RWPE2 (cell line): ENCODE measurements at regions not wholly inside any gene's neighbourhood (a gene's known extent, or its start where the extent isn't known, plus 50 kb on each side); places are given as distances from the start of the nearest gene placed in this dataset.
A peak's percentile ranks its signal among the peaks of the same experiment; 100 is the strongest.

Experiments used
- ATAC-seq: fragments of 200-7000 bp; cut with Tn5 transposase; 3 replicates; pipeline ENCODE4 v1.9.1; 2021; ENCODE audit warnings: low read depth
- DNase-seq: peaks from one replicate; pipeline ENCODE4 v3.0.0-alpha.2; 2020; ENCODE audit warnings: low spot score
- H3K27ac ChIP-seq: fragments of 450-650 bp; 2 replicates; pipeline ENCODE4 v1.5.1; 2017; ENCODE audit warnings: mild to moderate bottlenecking; ENCODE audit not compliant: poor library complexity, severe bottlenecking
- H3K27me3 ChIP-seq: fragments of 250-450 bp; sonication (Bioruptor Pico); 2 replicates; pipeline ENCODE4 v1.5.1; 2021; ENCODE audit warnings: mild to moderate bottlenecking, moderate library complexity; ENCODE audit not compliant: insufficient read depth, poor library complexity, severe bottlenecking
- H3K36me3 ChIP-seq: fragments of 250-450 bp; sonication (Bioruptor Pico); 2 replicates; pipeline ENCODE4 v1.5.1; 2020; ENCODE audit warnings: low read depth, mild to moderate bottlenecking, moderate library complexity
- H3K4me1 ChIP-seq: fragments of 250-450 bp; sonication (Bioruptor Pico); 2 replicates; pipeline ENCODE4 v1.5.1; 2021; ENCODE audit warnings: mild to moderate bottlenecking, moderate library complexity; ENCODE audit not compliant: insufficient read depth, poor library complexity, severe bottlenecking
- H3K4me3 ChIP-seq: fragments of 250-450 bp; sonication (Bioruptor Pico); 2 replicates; pipeline ENCODE4 v1.5.1; 2021; ENCODE audit warnings: mild to moderate bottlenecking, moderate library complexity; ENCODE audit not compliant: severe bottlenecking
- H3K9me3 ChIP-seq: fragments of 250-450 bp; sonication (Bioruptor Pico); 2 replicates; pipeline ENCODE4 v1.5.1; 2021; ENCODE audit warnings: mild to moderate bottlenecking, moderate library complexity; ENCODE audit not compliant: severe bottlenecking
- TF ChIP-seq, protein P1 (sequence below): fragments of 450-650 bp; IDR thresholded peaks from one replicate; pipeline ENCODE4 v1.5.1; 2017; ENCODE audit warnings: mild to moderate bottlenecking, moderate library complexity; ENCODE audit not compliant: poor library complexity, severe bottlenecking

- no peak for ATAC-seq
- TF ChIP-seq, protein P1, sequence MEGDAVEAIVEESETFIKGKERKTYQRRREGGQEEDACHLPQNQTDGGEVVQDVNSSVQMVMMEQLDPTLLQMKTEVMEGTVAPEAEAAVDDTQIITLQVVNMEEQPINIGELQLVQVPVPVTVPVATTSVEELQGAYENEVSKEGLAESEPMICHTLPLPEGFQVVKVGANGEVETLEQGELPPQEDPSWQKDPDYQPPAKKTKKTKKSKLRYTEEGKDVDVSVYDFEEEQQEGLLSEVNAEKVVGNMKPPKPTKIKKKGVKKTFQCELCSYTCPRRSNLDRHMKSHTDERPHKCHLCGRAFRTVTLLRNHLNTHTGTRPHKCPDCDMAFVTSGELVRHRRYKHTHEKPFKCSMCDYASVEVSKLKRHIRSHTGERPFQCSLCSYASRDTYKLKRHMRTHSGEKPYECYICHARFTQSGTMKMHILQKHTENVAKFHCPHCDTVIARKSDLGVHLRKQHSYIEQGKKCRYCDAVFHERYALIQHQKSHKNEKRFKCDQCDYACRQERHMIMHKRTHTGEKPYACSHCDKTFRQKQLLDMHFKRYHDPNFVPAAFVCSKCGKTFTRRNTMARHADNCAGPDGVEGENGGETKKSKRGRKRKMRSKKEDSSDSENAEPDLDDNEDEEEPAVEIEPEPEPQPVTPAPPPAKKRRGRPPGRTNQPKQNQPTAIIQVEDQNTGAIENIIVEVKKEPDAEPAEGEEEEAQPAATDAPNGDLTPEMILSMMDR, result no peak
Observed at GRCh38 chr3:55367384-55367783, 119.7 kb downstream of the WNT5A start.

GRCh38 chr3:55364421-55364820 is 122.7 kb downstream of the WNT5A start:
- ATAC-seq, result no peak
- Histone ChIP-seq H3K27me3 (no peaks in the 10 kb centered on the region), H3K4me1 (peaks cover 8% of the 10 kb centered on the region), H3K36me3 (no peaks in the 10 kb centered on the region), H3K9me3 (no peaks in the 10 kb centered on the region), H3K27ac (no peak overlapping the region), H3K4me3 (no peak overlapping the region)
- TF ChIP-seq, protein P1, result no peak
- DNase-seq, result no peak

More at GRCh38 chr3:55367384-55367783, 119.7 kb downstream of the WNT5A start:
- Histone ChIP-seq H3K36me3 (no peaks in the 10 kb centered on the region), H3K4me3 (no peak overlapping the region), H3K27me3 (no peaks in the 10 kb centered on the region), H3K4me1 (peaks cover 5% of the 10 kb centered on the region), H3K9me3 (no peaks in the 10 kb centered on the region), H3K27ac (no peak overlapping the region)
- DNase-seq, result no peak

DNA sequence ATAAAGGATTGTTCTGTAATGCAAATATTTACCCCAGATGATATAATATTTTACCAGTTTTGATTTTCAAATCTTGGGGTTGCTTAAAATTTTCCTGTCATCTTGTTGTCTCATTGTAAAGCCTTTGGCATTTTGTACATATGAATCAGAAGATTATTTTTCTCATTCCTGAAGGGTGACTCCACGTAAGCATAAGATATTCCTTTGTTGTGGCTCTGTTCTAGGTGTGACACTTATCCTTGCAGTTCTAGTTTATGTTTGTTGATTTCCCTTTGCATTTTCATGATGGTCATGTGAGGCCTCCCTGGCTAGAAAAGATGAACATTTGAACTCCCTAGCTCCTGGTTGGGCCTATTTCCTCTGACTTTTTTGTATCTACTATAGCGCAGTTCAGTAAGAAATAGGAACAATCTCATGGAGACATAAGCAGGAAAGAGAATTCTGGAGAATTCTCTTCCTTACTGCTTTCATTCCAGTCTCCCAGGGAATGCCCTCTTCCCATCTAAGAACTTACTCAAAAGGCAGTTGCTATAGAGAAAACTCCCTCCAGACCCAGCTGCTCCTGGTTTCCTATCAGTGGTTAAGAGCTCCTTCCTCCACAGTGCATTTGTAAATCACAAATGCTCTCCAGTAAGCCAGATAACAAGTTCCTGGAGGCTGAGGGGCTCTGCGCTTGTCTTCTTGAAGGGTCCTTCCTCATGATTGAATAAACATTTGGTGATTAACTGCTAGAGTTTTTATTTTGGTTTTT is 124.7 kb downstream of the WNT5A start:
- no peaks in the 10 kb centered on the region for H3K9me3 ChIP-seq
- peaks cover 8% of the 10 kb centered on the region for H3K4me1 ChIP-seq
- no peak for DNase-seq
- TF ChIP-seq, protein P1, result no peak
- H3K4me3 ChIP-seq, result no peak overlapping the region
- H3K27ac ChIP-seq, result peak overlapping the region; percentile 12
- H3K27me3 ChIP-seq, result no peaks in the 10 kb centered on the region
- H3K36me3 ChIP-seq, result no peaks in the 10 kb centered on the region
- ATAC-seq, result peak; percentile 88

DNA sequence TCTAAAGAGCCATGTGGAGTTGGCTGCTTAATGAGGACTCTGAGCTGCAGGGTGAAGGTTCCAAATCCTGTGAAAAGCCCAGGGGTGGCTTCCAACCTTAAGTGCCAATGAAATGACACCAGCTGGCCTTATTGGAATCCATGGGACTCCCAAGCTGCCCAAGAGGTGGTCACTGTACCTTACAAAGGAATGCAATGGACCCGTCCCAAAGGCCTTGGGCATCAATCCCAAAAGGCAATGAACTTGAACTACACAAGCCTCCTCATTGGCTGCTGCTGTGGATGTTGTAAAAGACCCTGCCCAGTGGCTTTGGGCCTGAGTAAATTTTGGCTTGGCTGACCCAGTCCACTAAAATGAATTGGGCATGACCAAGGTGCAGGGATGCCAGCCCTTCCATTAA is 129.3 kb downstream of the WNT5A start:
- Histone ChIP-seq H3K27ac (no peak overlapping the region), H3K9me3 (no peaks in the 10 kb centered on the region)
- no peak for ATAC-seq

More for the DNA sequence above, 129.3 kb downstream of the WNT5A start:
- Histone ChIP-seq H3K4me1 (peaks cover 7% of the 10 kb centered on the region), H3K27me3 (no peaks in the 10 kb centered on the region), H3K4me3 (no peak overlapping the region), H3K36me3 (no peaks in the 10 kb centered on the region)
- TF ChIP-seq, protein P1, result no peak
- no peak for DNase-seq
